Stimulated activated CD8-positive, alpha-beta memory T cell treated with anti-CD3 and anti-CD28 coated beads, Interleukin-12 subunit alpha, Interleukin-12 subunit beta, amount 100 ng/mL, for 1 hour (primary cell): ENCODE measurements at regions not wholly inside any gene's neighbourhood (a gene's known extent, or its start where the extent isn't known, plus 50 kb on each side); places are given as distances from the start of the nearest gene placed in this dataset.
"Not testable (repeated sequence)": the region's sequence is repeated elsewhere in the genome, so short reads cannot be mapped to it uniquely, and the experiment has no call there.

Experiments used
- DNase-seq: peaks from one replicate; pipeline ENCODE4 v3.0.0-alpha.2; 2020; ENCODE audit warnings: low read depth

DNA sequence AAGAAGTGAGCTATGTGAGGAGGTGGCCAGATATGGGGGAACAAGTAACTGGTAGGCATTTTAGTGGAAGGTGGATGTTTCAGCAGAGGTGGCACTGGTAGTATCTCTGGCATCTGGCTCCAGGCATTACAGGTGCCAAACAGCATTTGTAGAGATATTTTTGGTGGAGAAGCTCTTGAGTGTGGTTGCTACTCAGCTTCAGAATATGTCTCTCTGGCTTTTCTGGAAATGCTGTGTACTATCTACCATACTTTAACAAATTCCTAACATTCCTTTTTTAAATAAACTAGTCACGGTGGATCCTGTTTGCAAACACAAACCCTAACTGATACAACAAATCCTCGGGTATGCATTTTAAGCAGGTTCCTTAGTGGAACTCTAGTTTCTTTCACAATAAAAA lies 128.0 kb downstream of the BARX2 start:
- DNase-seq = no peak

DNA sequence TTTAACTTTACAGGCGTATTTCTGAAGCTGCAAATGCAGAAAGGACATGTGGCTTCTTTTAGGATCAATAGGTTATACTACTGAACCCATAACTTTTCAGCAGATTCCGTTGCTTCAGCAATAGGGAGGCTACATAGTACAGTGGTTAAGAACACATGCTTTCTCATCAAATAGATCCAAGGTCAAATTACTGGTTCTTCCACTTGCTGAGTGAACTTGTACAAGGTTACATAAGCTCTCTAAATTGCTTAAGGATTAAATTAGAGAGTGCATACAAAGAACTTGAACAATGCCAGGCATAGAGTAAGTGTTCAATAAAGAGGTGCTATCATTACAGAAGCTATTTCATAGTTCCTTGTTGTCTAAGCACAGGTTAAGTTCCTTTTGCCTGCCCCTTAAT lies 129.6 kb downstream of the BARX2 start:
- DNase-seq = no peak

DNA sequence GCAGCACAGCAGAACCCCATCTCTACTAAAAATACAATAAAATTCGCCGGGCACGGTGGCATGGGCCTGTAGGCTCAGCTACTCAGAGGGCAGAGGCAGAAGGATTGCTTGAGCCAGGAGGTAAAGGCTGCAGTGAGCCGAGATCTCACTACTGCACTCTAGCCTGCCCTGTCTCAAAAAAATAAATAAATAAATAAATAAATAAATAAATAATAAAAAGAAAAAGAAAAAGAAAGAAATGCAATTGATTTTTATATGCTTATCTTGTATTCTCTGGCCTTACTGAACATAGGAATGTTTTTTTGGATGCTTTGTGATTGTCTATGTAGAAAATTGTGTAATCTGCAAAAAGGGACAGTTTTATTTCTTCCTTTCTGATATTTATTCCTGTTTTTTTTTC lies 132.5 kb downstream of the BARX2 start:
- DNase-seq = no peak

DNA sequence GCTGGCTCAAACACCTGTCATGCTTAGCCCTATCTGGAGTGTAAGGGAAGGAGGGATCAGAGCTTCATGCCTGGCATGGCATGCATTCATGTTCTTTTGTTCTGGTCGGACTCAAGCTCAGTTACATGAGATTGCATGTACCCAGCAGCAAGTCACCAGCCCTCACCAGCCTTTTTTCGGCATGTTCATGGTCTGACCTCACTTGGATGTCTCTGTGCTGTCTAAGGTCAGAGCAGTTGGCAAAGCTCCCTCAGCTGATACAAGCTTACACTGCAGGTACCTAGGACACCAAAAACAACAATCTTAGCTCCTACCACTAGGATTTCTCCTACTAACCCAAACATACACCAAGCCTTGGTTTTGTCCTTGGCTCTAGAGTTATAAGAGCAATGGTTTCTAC lies 152.6 kb downstream of the BARX2 start:
- no peak for DNase-seq

DNA sequence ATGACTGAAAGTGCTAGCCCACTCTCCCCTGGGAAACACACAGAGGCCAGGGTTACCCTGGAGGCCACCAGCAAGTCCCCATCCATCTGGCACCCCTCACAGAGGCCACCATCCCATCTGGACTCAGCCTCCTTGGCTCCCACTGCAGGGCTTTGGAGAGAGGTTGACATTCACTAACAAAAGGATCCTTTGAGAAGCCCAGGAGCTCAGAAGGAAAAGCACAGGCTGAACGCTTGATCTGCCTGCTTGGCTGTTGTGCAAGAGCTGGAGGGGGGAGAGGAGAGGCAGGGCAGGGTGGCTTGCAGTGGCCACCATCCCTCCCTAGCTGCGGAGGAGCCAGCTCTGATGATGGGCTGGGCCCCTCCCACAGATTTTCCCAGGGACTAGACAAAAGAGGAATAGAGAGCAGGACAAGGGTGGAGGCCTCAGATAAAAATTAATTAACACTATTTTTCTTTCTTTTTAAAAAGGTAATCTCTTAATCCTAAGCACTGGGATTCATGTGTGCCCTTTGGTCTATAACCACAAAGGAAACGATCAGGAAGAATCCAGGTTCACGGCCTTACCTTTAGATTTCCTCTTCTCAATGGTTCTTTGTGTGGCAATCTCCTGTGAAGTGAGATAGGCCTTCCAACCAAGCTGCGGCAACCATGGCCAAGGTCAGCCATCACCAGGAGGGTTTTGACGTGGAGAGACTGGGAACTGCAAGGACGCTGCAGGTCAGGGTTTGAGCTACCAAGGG lies 154.7 kb downstream of the BARX2 start:
- DNase-seq = no peak

DNA sequence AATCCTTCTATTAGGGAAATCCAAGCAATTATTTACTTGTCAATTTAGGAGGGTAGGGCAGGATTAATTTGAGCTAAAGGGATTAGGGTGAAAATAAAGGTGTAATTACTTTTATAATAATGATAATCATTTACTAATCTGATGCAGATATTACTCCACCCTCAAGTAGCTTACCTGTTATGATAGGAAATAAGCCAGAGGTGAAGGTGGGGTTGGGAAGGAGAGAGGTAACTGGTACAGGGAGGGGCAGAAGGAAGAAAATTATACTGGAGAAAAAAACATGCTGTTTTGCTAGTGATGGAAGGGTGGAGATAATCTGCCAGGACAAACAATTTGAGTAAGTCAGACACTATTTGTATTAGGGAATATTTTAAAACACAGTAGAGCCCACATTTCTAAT lies 157.7 kb downstream of the BARX2 start:
- no peak for DNase-seq

- DNase-seq = no peak
These were observed 160.7 kb downstream of the BARX2 start for GRCh38 chr11:129536338-129536737.

- no peak for DNase-seq
These were observed 162.7 kb downstream of the BARX2 start for GRCh38 chr11:129538323-129538722.

- no peak for DNase-seq
These were observed 168.1 kb downstream of the BARX2 start for GRCh38 chr11:129543515-129544290.

DNA sequence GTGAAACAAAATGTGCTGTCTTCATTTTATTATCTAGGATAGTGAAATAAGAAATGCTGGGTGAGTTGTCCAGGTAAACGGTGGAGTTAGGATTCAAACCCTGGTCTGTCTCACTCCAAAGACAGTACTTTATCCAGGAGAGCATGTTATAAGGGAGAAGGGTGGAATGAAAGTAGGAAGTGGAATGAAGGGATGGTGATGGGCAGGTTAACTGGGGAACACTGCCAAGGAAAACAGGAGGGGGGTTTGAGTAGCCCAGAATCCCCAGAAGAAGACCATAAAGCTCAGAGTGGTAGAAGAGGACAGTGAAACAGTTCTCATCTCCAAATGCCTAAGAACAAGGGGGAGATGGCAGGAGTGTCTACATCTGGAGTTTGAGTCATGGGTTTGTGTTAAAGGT lies 169.0 kb downstream of the BARX2 start:
- DNase-seq = no peak

- DNase-seq = no peak
These were observed 170.6 kb downstream of the BARX2 start for GRCh38 chr11:129546266-129546665.

DNA sequence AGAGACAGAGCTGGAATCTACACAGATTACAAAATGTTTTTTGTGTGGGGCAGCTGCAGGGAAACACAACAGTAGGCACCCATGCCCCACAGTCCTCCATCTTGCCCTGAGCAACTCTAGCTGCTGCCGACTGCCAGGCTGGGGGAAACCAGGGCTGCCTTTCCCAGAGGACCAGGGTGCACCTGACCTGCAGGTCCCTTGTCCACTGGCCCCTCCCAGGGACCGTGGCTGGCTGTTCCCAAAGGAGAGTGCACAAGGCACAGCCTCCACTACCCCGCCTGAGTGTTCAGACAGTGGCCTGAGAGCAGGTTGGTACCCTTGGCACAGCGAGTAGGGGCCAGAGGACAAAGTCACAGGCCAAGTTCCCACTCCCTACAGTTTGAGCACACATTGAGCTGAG lies 181.8 kb downstream of the BARX2 start:
- no peak for DNase-seq

- no peak for DNase-seq
These were observed 193.4 kb downstream of the BARX2 start for GRCh38 chr11:129569007-129569406.

- DNase-seq = not testable (repeated sequence)
These were observed 197.0 kb downstream of the BARX2 start for GRCh38 chr11:129572667-129573066.

- DNase-seq = no peak
These were observed 197.5 kb downstream of the BARX2 start for GRCh38 chr11:129573161-129573560.

GRCh38 chr11:129574431-129574830 lies 198.8 kb downstream of the BARX2 start:
- DNase-seq = no peak

DNA sequence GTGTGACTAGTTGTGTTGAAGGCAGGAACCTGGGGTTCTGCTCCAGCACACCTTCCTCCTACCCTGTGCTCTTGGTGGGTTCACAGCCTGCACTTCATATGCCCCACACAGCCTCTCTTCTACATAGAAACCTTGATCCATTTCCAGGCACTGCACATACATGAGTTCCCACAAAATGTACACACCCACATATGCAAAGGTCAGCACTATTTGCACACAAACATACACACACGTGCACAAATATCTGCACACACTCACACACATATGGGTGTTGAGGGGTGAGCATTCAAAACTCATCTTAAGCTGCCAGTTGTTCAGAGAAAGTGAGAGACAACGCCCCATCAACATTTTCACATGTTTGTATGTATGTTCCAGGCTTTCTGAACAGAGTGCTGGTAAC lies 201.0 kb downstream of the BARX2 start:
- no peak for DNase-seq

DNA sequence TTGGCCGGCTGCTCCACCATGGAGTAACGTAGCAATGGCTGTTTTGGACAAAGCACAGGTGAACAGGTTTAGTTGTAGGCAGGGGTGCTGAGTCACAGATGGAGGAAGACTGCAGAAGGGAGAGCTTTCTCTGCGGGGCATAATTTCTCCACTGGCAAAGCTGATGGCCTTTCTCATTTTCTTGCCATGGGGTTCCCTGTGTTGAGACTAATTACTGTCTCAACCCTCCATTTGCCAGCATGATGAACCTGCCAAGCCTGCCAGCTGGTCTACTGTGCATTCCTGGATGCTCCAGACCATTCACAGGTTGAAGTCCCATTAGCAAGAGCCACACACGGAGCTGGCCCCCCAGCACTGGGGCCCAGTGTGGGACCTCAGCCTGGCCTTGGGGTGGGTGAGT lies 202.4 kb downstream of the BARX2 start:
- DNase-seq = no peak

- DNase-seq = no peak
These were observed 204.6 kb downstream of the BARX2 start for GRCh38 chr11:129580278-129580677.

DNA sequence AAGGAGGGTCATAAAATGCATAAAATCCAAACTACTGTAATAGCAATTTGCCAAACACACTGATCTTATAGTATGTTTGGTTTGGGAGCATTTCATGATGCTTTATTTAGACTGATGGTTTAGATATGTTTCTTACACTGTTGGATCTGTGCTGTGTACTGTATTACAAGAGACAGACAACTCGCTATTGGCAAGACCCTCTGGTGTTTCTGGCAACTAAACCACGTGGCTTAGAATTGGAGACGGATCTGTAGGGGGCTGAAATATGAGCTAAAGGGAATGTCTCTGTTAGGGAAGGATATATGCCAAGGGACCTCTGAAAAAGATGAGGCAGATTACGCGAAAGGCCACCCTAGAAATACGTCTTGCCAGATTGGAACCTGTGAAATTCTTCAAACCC lies 208.7 kb downstream of the BARX2 start:
- no peak for DNase-seq

DNA sequence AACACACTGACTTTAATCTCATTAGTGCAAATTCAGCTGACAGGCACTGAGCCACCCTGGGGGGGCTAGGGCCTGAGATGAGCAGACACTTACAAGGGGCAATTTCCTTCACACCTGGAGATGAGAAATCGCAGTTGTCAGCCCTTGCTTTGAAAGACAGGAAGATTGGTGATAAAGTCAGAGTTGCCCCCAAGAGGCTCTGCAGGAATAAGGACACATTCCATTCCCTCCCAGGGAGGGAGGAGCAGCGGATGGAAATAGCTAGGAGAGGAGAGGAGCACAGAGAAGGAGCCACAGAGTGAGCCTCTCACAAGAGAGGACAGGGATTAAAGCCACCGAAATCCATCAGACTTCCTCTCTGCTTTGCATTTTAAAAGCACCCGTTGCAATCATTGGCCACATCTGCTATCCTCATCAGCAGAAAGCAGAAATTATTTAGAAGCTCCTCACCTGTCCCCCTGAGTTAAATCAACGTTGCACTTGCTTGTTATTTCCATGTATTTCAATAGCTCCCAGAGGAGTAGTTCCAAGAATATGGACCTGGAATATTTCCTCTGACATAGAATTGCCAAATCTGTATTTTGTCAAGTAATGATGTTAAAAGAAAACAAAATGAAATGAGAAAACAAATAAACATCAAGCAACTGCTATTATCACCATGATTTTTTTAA lies 213.7 kb downstream of the BARX2 start:
- DNase-seq = no peak

GRCh38 chr11:129590030-129590752 lies 214.5 kb downstream of the BARX2 start:
- no peak for DNase-seq
